Breast epithelium (tissue), 3 donors: ENCODE measurements at regions not wholly inside any gene's neighbourhood (a gene's known extent, or its start where the extent isn't known, plus 50 kb on each side); places are given as distances from the start of the nearest gene placed in this dataset.

Experiments
- POLR2AphosphoS5 ChIP-seq, 3 donors: sonication (generic); formaldehyde crosslinking; IDR thresholded peaks; one replicate each; pipeline ENCODE4 v1.6.1; 2017; ENCODE audit warnings: antibody characterized with exemption in 3 of 3
- TF ChIP-seq, protein P1 (sequence below), 3 donors: fragments of 450-650 bp; IDR thresholded peaks; one replicate each; pipeline ENCODE4 v1.5.1; 2016 to 2017; ENCODE audit warnings: antibody characterized with exemption in 3 of 3, mild to moderate bottlenecking in 3 of 3, moderate library complexity in 3 of 3

DNA sequence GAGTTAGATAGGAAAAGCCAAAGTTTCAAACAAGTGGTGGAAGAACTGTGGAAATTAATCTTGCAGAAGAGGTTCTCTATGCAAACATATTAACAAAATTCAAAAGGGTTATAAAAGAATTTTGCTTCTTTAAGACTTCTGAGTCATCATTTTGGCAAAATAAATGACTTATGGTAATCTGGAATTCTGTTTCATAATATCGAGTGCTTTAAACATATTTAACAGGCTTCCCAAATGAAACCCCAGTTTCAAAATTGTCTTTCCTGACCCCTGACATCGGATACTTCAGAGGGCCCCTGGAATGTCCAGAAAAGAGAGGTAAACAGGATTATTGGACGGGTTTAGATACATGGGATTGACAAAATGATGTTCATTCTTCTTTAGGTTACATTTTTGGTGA is 444.6 kb downstream of the HTR7 start:
- TF ChIP-seq, protein P1, sequence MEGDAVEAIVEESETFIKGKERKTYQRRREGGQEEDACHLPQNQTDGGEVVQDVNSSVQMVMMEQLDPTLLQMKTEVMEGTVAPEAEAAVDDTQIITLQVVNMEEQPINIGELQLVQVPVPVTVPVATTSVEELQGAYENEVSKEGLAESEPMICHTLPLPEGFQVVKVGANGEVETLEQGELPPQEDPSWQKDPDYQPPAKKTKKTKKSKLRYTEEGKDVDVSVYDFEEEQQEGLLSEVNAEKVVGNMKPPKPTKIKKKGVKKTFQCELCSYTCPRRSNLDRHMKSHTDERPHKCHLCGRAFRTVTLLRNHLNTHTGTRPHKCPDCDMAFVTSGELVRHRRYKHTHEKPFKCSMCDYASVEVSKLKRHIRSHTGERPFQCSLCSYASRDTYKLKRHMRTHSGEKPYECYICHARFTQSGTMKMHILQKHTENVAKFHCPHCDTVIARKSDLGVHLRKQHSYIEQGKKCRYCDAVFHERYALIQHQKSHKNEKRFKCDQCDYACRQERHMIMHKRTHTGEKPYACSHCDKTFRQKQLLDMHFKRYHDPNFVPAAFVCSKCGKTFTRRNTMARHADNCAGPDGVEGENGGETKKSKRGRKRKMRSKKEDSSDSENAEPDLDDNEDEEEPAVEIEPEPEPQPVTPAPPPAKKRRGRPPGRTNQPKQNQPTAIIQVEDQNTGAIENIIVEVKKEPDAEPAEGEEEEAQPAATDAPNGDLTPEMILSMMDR (IDR thresholded peaks at IDR 0.05): no peak
- TF ChIP-seq POLR2AphosphoS5 (IDR thresholded peaks at IDR 0.05): no peak
